Type B pancreatic cell (in vitro differentiated cells): ENCODE measurements at regions not wholly inside any gene's neighbourhood (a gene's known extent, or its start where the extent isn't known, plus 50 kb on each side); places are given as distances from the start of the nearest gene placed in this dataset.
"Not testable (repeated sequence)": the region's sequence is repeated elsewhere in the genome, so short reads cannot be mapped to it uniquely, and the experiment has no call there.

Source experiments
- DNase-seq: peaks from one replicate; pipeline ENCODE4 v3.0.0; 2021; ENCODE audit warnings: mixed read lengths; ENCODE audit not compliant: unreplicated experiment; ENCODE audit errors: extremely low spot score
- H3K27ac Mint-ChIP-seq: 2 replicates; pipeline ENCODE4 v1.8.0; 2021; ENCODE audit warnings: mild to moderate bottlenecking, mixed read lengths
- H3K27me3 Mint-ChIP-seq: 2 replicates; pipeline ENCODE4 v1.8.0; 2021; ENCODE audit warnings: mixed read lengths
- H3K36me3 Mint-ChIP-seq: 2 replicates; pipeline ENCODE4 v1.8.0; 2021; ENCODE audit warnings: mixed read lengths
- H3K4me1 Mint-ChIP-seq: one replicate; pipeline ENCODE4 v1.8.0; 2021; ENCODE audit warnings: mixed read lengths; ENCODE audit not compliant: unreplicated experiment
- H3K4me3 Mint-ChIP-seq: 2 replicates; pipeline ENCODE4 v1.8.0; 2021; ENCODE audit warnings: mild to moderate bottlenecking, mixed read lengths
- H3K9me3 Mint-ChIP-seq: 2 replicates; pipeline ENCODE4 v1.8.0; 2021; ENCODE audit warnings: mixed read lengths
- CTCF ChIP-seq: fragments of 200-600 bp; sonication (generic); conservative IDR thresholded peaks from 2 replicates; pipeline ENCODE4 v1.5.0; 2021; ENCODE audit warnings: antibody characterized with exemption, mild to moderate bottlenecking

GRCh38 chr14:38546932-38547551 is 291.1 kb upstream of the CLEC14A start:
- H3K4me1 Mint-ChIP-seq = peaks cover 9% of the 10 kb centered on the region

GRCh38 chr14:38544776-38545175 is 288.9 kb upstream of the CLEC14A start:
- Mint-ChIP-seq H3K27me3 (no peaks in the 10 kb centered on the region), H3K36me3 (no peaks in the 10 kb centered on the region), H3K9me3 (peaks cover 13% of the 10 kb centered on the region), H3K4me3 (no peak overlapping the region), H3K4me1 (peaks cover 9% of the 10 kb centered on the region), H3K27ac (no peak overlapping the region)
- TF ChIP-seq CTCF = no peak
- DNase-seq = no peak

More at GRCh38 chr14:38546932-38547551, 291.1 kb upstream of the CLEC14A start:
- Mint-ChIP-seq H3K27ac (no peak overlapping the region), H3K36me3 (no peaks in the 10 kb centered on the region), H3K9me3 (peaks cover 10% of the 10 kb centered on the region), H3K4me3 (no peak overlapping the region), H3K27me3 (no peaks in the 10 kb centered on the region)
- DNase-seq = no peak
- TF ChIP-seq CTCF = no peak

GRCh38 chr14:38543851-38544250 is 288.0 kb upstream of the CLEC14A start:
- H3K4me3 Mint-ChIP-seq, H3K36me3 Mint-ChIP-seq, H3K9me3 Mint-ChIP-seq, DNase-seq, H3K4me1 Mint-ChIP-seq, H3K27me3 Mint-ChIP-seq: not testable (repeated sequence)
- peak overlapping the region; percentile 81 for H3K27ac Mint-ChIP-seq

- H3K36me3 Mint-ChIP-seq, H3K27ac Mint-ChIP-seq, DNase-seq, H3K27me3 Mint-ChIP-seq, H3K9me3 Mint-ChIP-seq, H3K4me1 Mint-ChIP-seq, H3K4me3 Mint-ChIP-seq: not testable (repeated sequence)
These were observed 282.2 kb upstream of the CLEC14A start for GRCh38 chr14:38538053-38538452.

- no peaks in the 10 kb centered on the region for H3K27me3 Mint-ChIP-seq
- no peak overlapping the region for H3K4me3 Mint-ChIP-seq
- no peaks in the 10 kb centered on the region for H3K36me3 Mint-ChIP-seq
- peak overlapping the region; percentile 0 for H3K27ac Mint-ChIP-seq
- H3K9me3 Mint-ChIP-seq = no peaks in the 10 kb centered on the region
- no peaks in the 10 kb centered on the region for H3K4me1 Mint-ChIP-seq
- no peak for TF ChIP-seq CTCF
- DNase-seq = no peak
These were observed 280.6 kb upstream of the CLEC14A start for GRCh38 chr14:38536376-38537038.

- Mint-ChIP-seq H3K4me3 (no peak overlapping the region), H3K27me3 (no peaks in the 10 kb centered on the region), H3K4me1 (no peaks in the 10 kb centered on the region), H3K36me3 (no peaks in the 10 kb centered on the region), H3K27ac (no peak overlapping the region), H3K9me3 (no peaks in the 10 kb centered on the region)
- TF ChIP-seq CTCF = no peak
- no peak for DNase-seq
These were observed 272.7 kb upstream of the CLEC14A start for GRCh38 chr14:38528582-38528981.
